Esophagus squamous epithelium (tissue), 4 donors: ENCODE measurements at regions not wholly inside any gene's neighbourhood (a gene's known extent, or its start where the extent isn't known, plus 50 kb on each side); places are given as distances from the start of the nearest gene placed in this dataset.

ENCODE experiments used
- CTCF ChIP-seq, 6 experiments: fragments of 450-650 bp in 4 of 6; fragments of 200-600 bp in 2 of 6; sonication (generic) in 2 of 6; IDR thresholded peaks; one replicate each; pipeline ENCODE4 v1.5.1; 2016 to 2019; ENCODE audit warnings: antibody characterized with exemption in 6 of 6, mild to moderate bottlenecking in 4 of 6, moderate library complexity in 4 of 6
- POLR2A ChIP-seq, 4 donors: fragments of 450-650 bp; IDR thresholded peaks; one replicate each; pipeline ENCODE4 v1.6.1; 2017; ENCODE audit warnings: antibody characterized with exemption in 4 of 4, mild to moderate bottlenecking in 4 of 4, moderate library complexity in 3 of 4

DNA sequence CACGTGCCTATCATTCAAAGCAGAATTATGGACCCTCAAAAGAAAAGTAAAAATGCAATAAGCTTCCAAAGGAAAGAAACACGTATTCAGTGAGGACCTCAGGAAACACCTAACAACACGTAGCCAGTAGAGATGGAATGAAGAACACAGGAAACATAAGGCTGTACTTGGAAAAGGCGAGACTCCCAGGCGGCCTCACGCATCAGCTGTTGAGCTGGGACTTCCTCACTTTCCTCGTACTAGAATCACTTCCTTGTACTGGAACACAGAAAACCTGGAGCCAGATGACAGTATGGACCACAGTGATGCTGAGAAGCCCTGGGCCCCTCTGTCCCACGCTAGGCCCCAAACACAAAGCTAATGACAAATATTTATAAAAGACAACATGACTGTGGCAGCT, 94.4 kb upstream of the BACE2 start:
- TF ChIP-seq CTCF (IDR thresholded peaks at IDR 0.05) (no peak), POLR2A (IDR thresholded peaks at IDR 0.05) (no peak)
